ENCODE measurements at regions not wholly inside any gene's neighbourhood (a gene's known extent, or its start where the extent isn't known, plus 50 kb on each side); places are given as distances from the start of the nearest gene placed in this dataset.

DNA sequence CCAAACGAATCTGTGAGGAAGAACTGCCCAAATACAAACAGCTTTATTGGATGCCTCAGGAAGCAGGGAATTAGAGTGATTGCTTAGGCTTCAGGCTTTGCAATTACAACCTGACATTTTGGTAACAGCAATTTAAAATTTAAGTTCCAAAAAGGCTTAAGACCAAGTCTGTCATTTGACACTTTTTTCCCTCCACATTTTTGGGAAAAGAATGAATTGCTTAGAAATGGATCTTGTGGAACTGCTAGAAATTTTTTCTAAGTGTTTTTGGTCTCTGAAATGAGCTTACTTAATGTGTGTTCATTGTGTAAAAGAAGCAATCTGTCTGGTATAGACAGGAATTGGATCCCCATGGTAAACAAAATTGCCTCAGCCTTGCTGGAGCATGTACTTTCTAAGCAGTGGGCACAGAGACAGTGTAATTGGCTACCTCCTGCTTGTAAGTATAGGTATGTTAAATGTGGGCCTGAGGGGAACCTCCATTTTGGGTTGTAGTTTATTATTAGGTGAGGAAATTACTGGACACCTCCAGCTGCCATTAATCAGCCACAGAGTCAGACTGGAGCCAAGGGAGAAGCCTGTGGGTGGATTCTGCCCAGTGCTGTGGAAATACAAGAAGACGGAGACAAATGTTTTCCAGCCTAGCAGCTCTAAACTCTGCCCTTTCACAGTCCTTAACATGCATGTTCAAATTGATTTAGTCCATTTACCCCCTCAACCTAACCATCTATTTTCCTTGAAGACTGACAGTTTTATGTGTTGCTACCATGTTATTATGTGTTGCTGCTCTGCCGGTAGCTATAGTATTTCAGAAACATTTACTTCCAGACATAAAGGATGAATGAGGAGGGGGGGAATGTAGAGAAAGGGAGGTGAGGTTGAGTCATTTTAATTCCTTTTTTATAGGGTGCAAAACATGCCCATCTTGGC is 473.0 kb downstream of the SPRY1 start:
- H3K4me3 ChIP-seq (ENCODE audit: low read depth, low read length), result no peak overlapping the region
- TF ChIP-seq, protein P1, sequence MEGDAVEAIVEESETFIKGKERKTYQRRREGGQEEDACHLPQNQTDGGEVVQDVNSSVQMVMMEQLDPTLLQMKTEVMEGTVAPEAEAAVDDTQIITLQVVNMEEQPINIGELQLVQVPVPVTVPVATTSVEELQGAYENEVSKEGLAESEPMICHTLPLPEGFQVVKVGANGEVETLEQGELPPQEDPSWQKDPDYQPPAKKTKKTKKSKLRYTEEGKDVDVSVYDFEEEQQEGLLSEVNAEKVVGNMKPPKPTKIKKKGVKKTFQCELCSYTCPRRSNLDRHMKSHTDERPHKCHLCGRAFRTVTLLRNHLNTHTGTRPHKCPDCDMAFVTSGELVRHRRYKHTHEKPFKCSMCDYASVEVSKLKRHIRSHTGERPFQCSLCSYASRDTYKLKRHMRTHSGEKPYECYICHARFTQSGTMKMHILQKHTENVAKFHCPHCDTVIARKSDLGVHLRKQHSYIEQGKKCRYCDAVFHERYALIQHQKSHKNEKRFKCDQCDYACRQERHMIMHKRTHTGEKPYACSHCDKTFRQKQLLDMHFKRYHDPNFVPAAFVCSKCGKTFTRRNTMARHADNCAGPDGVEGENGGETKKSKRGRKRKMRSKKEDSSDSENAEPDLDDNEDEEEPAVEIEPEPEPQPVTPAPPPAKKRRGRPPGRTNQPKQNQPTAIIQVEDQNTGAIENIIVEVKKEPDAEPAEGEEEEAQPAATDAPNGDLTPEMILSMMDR (IDR thresholded peaks at IDR 0.05; ENCODE audit: insufficient read depth, low read length, missing control alignments), result no peak
- no peak for DNase-seq (ENCODE audit: low read depth, low spot score)
- ChIA-PET POLR2A (no interaction called here), CTCF (interaction anchor here (0.8 kb wide), 1 partner anchor 10 kb away, joined by 3 read pairs; no protein-coding TSS in a partner anchor)

DNA sequence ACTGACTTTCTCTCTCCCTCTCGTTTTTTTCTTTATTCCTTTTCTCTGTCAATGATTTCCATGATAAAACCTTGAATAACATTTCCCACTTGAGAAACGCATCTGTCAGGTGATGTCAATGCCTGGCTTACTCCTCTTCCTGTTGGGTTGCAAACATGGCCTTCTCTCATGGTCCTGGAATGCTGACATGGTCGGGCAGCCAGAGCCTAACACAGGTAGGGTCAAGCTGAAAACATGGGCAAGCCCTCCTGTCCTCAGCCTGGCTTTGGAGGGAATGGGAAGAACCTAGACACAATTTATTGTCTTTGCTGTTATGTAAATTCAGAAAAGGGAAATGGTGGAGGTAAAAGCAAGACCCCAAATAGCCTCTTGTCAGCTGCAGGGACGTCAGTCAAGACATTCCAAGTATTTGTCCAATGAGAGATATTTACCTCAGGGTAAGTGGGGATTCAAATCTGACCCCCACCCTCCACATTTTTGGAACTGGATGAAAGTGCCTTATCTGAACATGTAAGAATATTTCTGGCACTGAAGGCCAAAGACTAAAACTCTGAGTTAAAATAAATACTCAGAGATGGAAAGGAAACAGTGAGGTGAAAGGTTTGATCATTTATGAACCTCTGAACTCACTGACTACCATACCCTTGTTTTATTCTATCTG is 473.8 kb downstream of the SPRY1 start:
- ChIA-PET POLR2A (no interaction called here), CTCF (interaction anchor here (0.8 kb wide), 1 partner anchor 11 kb away, joined by 3 read pairs; no protein-coding TSS in a partner anchor)
- TF ChIP-seq, protein P1 (IDR thresholded peaks at IDR 0.05; ENCODE audit: insufficient read depth, low read length, missing control alignments), result no peak

DNA sequence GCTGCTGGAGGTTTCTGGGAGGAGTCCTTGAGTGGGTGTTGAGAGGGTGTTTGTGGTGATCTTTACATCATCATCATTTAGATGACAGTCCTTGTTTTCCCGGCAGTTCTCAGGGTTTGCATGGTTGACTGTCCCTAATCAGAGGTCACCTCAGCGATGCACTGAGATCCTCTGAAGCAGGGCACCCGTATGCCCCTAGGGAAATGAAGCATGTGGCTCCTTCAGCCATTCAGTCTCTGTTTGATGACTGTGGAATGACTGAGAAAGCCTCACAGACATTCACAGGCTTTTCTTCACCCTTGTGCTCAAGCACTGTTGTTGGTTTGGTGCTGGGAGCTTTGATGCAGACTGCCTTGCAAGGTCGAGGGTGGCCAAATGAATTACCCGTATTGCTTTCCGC is 474.7 kb downstream of the SPRY1 start:
- ChIA-PET POLR2A (no interaction called here), CTCF (no interaction called here)
- no peak overlapping the region for H3K4me3 ChIP-seq (ENCODE audit: low read depth, low read length)
- DNase-seq (ENCODE audit: low read depth, low spot score), result no peak
- TF ChIP-seq, protein P1 (IDR thresholded peaks at IDR 0.05; ENCODE audit: insufficient read depth, low read length, missing control alignments), result no peak

More for the DNA sequence above, 473.8 kb downstream of the SPRY1 start:
- no peak overlapping the region for H3K4me3 ChIP-seq (ENCODE audit: low read depth, low read length)
- DNase-seq (ENCODE audit: low read depth, low spot score), result no peak

DNA sequence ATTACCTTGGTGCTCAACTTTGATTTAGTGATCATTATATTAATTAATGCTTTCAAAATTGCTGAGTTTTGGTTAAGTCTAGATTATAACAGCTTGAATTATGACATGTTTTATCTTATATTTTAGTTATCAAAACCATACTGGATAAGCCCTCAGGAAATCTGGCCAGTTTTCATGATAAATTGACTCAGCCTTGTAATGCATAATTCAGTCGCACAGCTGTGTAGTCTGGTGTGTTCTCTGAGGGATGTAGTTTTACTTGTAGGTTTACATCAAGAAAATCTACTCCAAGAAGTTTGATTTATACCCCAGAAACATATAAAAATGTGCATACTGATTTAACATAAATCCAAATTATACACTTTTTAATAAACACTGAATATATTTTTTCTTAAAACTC is 477.5 kb downstream of the SPRY1 start:
- ChIA-PET POLR2A (no interaction called here), CTCF (interaction anchor here (1.5 kb wide), 1 partner anchor 12 kb away, joined by 4 read pairs; no protein-coding TSS in a partner anchor)
- TF ChIP-seq, protein P1 (IDR thresholded peaks at IDR 0.05; ENCODE audit: insufficient read depth, low read length, missing control alignments), result no peak
- DNase-seq (ENCODE audit: low read depth, low spot score), result no peak
- H3K4me3 ChIP-seq (ENCODE audit: low read depth, low read length), result no peak overlapping the region

DNA sequence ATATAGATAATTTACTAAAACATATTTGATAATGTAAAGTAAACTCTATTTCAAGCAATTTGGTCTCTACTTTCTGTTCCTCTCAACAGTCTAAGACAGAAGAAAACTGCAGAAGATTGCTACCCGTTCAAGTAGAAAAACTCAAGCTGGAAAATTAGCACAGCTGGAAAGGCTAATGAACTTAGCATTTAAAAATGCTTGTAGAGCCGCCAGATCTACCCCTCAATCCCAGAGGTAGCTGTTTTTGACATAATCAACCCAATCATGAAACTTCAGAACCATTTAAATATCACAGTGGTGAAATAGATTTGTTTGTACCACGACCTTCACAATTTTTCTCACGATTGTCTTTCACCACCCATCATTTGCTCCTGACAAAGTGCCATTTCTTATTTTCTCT is 479.5 kb downstream of the SPRY1 start:
- CTCF ChIA-PET, result no interaction called here
- H3K4me3 ChIP-seq (ENCODE audit: low read depth, low read length), result no peak overlapping the region
- TF ChIP-seq, protein P1 (IDR thresholded peaks at IDR 0.05; ENCODE audit: insufficient read depth, low read length, missing control alignments), result no peak
- POLR2A ChIA-PET, result no interaction called here
- no peak for DNase-seq (ENCODE audit: low read depth, low spot score)

DNA sequence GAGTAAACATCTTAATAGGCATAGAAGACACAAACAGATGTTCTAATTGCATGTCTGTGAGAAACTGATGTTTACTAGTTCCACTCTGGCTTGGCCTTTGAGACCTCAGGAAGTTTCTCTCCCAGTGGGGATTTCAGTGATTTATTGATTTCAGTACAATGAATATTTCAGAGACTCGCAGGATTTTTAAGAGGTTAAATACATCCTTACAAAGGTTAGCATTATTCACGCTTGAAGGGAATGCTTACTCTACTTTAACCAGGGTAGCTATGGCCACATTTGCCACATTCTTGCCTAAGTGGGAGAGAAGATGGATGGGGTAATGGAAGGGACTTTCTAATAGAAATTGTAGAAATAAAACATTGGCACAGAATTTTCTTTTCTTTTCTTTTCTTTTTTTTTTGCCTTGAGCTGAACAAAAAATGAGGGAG is 480.1 kb downstream of the SPRY1 start:
- ChIA-PET POLR2A (no interaction called here), CTCF (no interaction called here)
- TF ChIP-seq, protein P1 (IDR thresholded peaks at IDR 0.05; ENCODE audit: insufficient read depth, low read length, missing control alignments), result no peak
- DNase-seq (ENCODE audit: low read depth, low spot score), result no peak
- no peak overlapping the region for H3K4me3 ChIP-seq (ENCODE audit: low read depth, low read length)
